ENCODE measurements at regions not wholly inside any gene's neighbourhood (a gene's known extent, or its start where the extent isn't known, plus 50 kb on each side); places are given as distances from the start of the nearest gene placed in this dataset.

GRCh38 chr1:106439475-106439874 is 617.0 kb upstream of the PRMT6 start:
- TF ChIP-seq CTCF (IDR thresholded peaks at IDR 0.05; ENCODE audit: low read depth, low read length) (no peak), EZH2phosphoT487 (IDR thresholded peaks at IDR 0.05; ENCODE audit: low read depth) (no peak)
- no peak overlapping the region for H2AFZ ChIP-seq (ENCODE audit: low read depth, low read length)
- no peaks in the 10 kb centered on the region for H3K9me3 ChIP-seq (ENCODE audit: insufficient read depth, low read length)
- no peak overlapping the region for H3K9ac ChIP-seq (ENCODE audit: low read length)
- no peak overlapping the region for H3K4me2 ChIP-seq (ENCODE audit: low read length)
- H4K20me1 ChIP-seq (ENCODE audit: insufficient read depth, low read length): no peaks in the 10 kb centered on the region
- H3K4me3 ChIP-seq (ENCODE audit: low read length): no peak overlapping the region
- no peak overlapping the region for H3K27ac ChIP-seq (ENCODE audit: low read length)
- no peaks in the 10 kb centered on the region for H3K79me2 ChIP-seq (ENCODE audit: low read length)
- H3K36me3 ChIP-seq (replicated peaks; ENCODE audit: low read depth, low read length): no peaks in the 10 kb centered on the region
- no peaks in the 10 kb centered on the region for H3K27me3 ChIP-seq (ENCODE audit: low read depth, low read length)
- no peaks in the 10 kb centered on the region for H3K4me1 ChIP-seq (ENCODE audit: low read length)

- H3K4me3 ChIP-seq (ENCODE audit: low read length): no peak overlapping the region
- H4K20me1 ChIP-seq (ENCODE audit: insufficient read depth, low read length): no peaks in the 10 kb centered on the region
- no peak overlapping the region for H3K4me2 ChIP-seq (ENCODE audit: low read length)
- H3K79me2 ChIP-seq (ENCODE audit: low read length): no peaks in the 10 kb centered on the region
- no peaks in the 10 kb centered on the region for H3K9me3 ChIP-seq (ENCODE audit: insufficient read depth, low read length)
- no peak overlapping the region for H3K9ac ChIP-seq (ENCODE audit: low read length)
- H2AFZ ChIP-seq (ENCODE audit: low read depth, low read length): no peak overlapping the region
- H3K36me3 ChIP-seq (replicated peaks; ENCODE audit: low read depth, low read length): no peaks in the 10 kb centered on the region
- TF ChIP-seq EZH2phosphoT487 (IDR thresholded peaks at IDR 0.05; ENCODE audit: low read depth): no peak
- no peak for TF ChIP-seq CTCF (IDR thresholded peaks at IDR 0.05; ENCODE audit: low read depth, low read length)
- H3K4me1 ChIP-seq (ENCODE audit: low read length): no peaks in the 10 kb centered on the region
- H3K27me3 ChIP-seq (ENCODE audit: low read depth, low read length): no peaks in the 10 kb centered on the region
- no peak overlapping the region for H3K27ac ChIP-seq (ENCODE audit: low read length)
Measured at GRCh38 chr1:106447466-106447865, 609.0 kb upstream of the PRMT6 start.

GRCh38 chr1:106456832-106457231 is 599.6 kb upstream of the PRMT6 start:
- Histone ChIP-seq H3K27me3 (ENCODE audit: low read depth, low read length) (no peaks in the 10 kb centered on the region), H3K79me2 (ENCODE audit: low read length) (no peaks in the 10 kb centered on the region), H3K4me2 (ENCODE audit: low read length) (no peak overlapping the region), H3K4me1 (ENCODE audit: low read length) (no peaks in the 10 kb centered on the region), H3K9ac (ENCODE audit: low read length) (no peak overlapping the region), H3K36me3 (replicated peaks; ENCODE audit: low read depth, low read length) (no peaks in the 10 kb centered on the region), H3K4me3 (ENCODE audit: low read length) (no peak overlapping the region), H2AFZ (ENCODE audit: low read depth, low read length) (no peak overlapping the region), H3K27ac (ENCODE audit: low read length) (no peak overlapping the region), H4K20me1 (ENCODE audit: insufficient read depth, low read length) (no peaks in the 10 kb centered on the region), H3K9me3 (ENCODE audit: insufficient read depth, low read length) (no peaks in the 10 kb centered on the region)
- TF ChIP-seq EZH2phosphoT487 (IDR thresholded peaks at IDR 0.05; ENCODE audit: low read depth) (no peak), CTCF (IDR thresholded peaks at IDR 0.05; ENCODE audit: low read depth, low read length) (no peak)

- H3K9ac ChIP-seq (ENCODE audit: low read length): no peak overlapping the region
- H3K27ac ChIP-seq (ENCODE audit: low read length): no peak overlapping the region
- no peaks in the 10 kb centered on the region for H3K27me3 ChIP-seq (ENCODE audit: low read depth, low read length)
- TF ChIP-seq CTCF (IDR thresholded peaks at IDR 0.05; ENCODE audit: low read depth, low read length): no peak
- no peak for TF ChIP-seq EZH2phosphoT487 (IDR thresholded peaks at IDR 0.05; ENCODE audit: low read depth)
- H2AFZ ChIP-seq (ENCODE audit: low read depth, low read length): no peak overlapping the region
- H3K36me3 ChIP-seq (replicated peaks; ENCODE audit: low read depth, low read length): no peaks in the 10 kb centered on the region
- H3K9me3 ChIP-seq (ENCODE audit: insufficient read depth, low read length): no peaks in the 10 kb centered on the region
- no peak overlapping the region for H3K4me3 ChIP-seq (ENCODE audit: low read length)
- no peaks in the 10 kb centered on the region for H3K4me1 ChIP-seq (ENCODE audit: low read length)
- no peaks in the 10 kb centered on the region for H3K79me2 ChIP-seq (ENCODE audit: low read length)
- no peaks in the 10 kb centered on the region for H4K20me1 ChIP-seq (ENCODE audit: insufficient read depth, low read length)
- H3K4me2 ChIP-seq (ENCODE audit: low read length): no peak overlapping the region
Measured at GRCh38 chr1:106457368-106457767, 599.1 kb upstream of the PRMT6 start.

Measured in OCI-LY3 (cell line).